ENCODE measurements at regions not wholly inside any gene's neighbourhood (a gene's known extent, or its start where the extent isn't known, plus 50 kb on each side); places are given as distances from the start of the nearest gene placed in this dataset.

GRCh38 chr5:61919920-61920319, 386.1 kb upstream of the KIF2A start:
- H3K4me1 Mint-ChIP-seq: no peaks in the 10 kb centered on the region
- H3K9me3 Mint-ChIP-seq: peaks cover 0 to 5% (median 0%) of the 10 kb centered on the region in 7 donors
- H3K36me3 Mint-ChIP-seq: no peaks in the 10 kb centered on the region
- H3K27ac Mint-ChIP-seq: no peak overlapping the region
- no peak overlapping the region for H3K4me3 Mint-ChIP-seq
- DNase-seq (no peak), ATAC-seq (ENCODE audit: low read depth in 2 of 2) (no peak)
- peaks cover 0 to 8% (median 8%) of the 10 kb centered on the region in 3 donors for H3K27me3 Mint-ChIP-seq

- H3K27me3 Mint-ChIP-seq: peaks cover 0 to 24% (median 8%) of the 10 kb centered on the region in 3 donors
- no peaks in the 10 kb centered on the region for H3K36me3 Mint-ChIP-seq
- DNase-seq (no peak), ATAC-seq (ENCODE audit: low read depth in 2 of 2) (no peak)
- H3K4me1 Mint-ChIP-seq: no peaks in the 10 kb centered on the region
- no peak overlapping the region for H3K4me3 Mint-ChIP-seq
- no peak overlapping the region for H3K27ac Mint-ChIP-seq
- peaks cover 0 to 11% (median 0%) of the 10 kb centered on the region in 7 donors for H3K9me3 Mint-ChIP-seq
These were observed 381.8 kb upstream of the KIF2A start for GRCh38 chr5:61924251-61924650.

GRCh38 chr5:61926911-61927310, 379.1 kb upstream of the KIF2A start:
- H3K4me1 Mint-ChIP-seq: no peaks in the 10 kb centered on the region
- no peak overlapping the region for H3K4me3 Mint-ChIP-seq
- H3K9me3 Mint-ChIP-seq: peaks cover 0 to 11% (median 0%) of the 10 kb centered on the region in 7 donors
- no peak for DNase-seq
- H3K27ac Mint-ChIP-seq: no peak overlapping the region
- H3K36me3 Mint-ChIP-seq: no peaks in the 10 kb centered on the region
- ATAC-seq (ENCODE audit: low read depth in 2 of 2): no peak
- peaks cover 0 to 18% (median 8%) of the 10 kb centered on the region in 3 donors for H3K27me3 Mint-ChIP-seq

- peaks cover 0 to 2% (median 0%) of the 10 kb centered on the region in 7 donors for H3K9me3 Mint-ChIP-seq
- no peaks in the 10 kb centered on the region for H3K36me3 Mint-ChIP-seq
- ATAC-seq (ENCODE audit: low read depth in 2 of 2) (no peak), DNase-seq (no peak)
- peaks cover 0 to 3% (median 3%) of the 10 kb centered on the region in 3 donors for H3K27me3 Mint-ChIP-seq
- H3K4me1 Mint-ChIP-seq: no peaks in the 10 kb centered on the region
- no peak overlapping the region for H3K4me3 Mint-ChIP-seq
- no peak overlapping the region for H3K27ac Mint-ChIP-seq
These were observed 374.8 kb upstream of the KIF2A start for GRCh38 chr5:61931236-61931635.

- no peaks in the 10 kb centered on the region for H3K36me3 Mint-ChIP-seq
- H3K27me3 Mint-ChIP-seq: peaks cover 0 to 3% (median 0%) of the 10 kb centered on the region in 3 donors
- H3K9me3 Mint-ChIP-seq: no peaks in the 10 kb centered on the region
- no peaks in the 10 kb centered on the region for H3K4me1 Mint-ChIP-seq
- ATAC-seq (ENCODE audit: low read depth in 2 of 2) (no peak), DNase-seq (no peak)
- H3K4me3 Mint-ChIP-seq: no peak overlapping the region
- no peak overlapping the region for H3K27ac Mint-ChIP-seq
These were observed 372.0 kb upstream of the KIF2A start for GRCh38 chr5:61933787-61934626.

- no peak for ATAC-seq (ENCODE audit: low read depth in 2 of 2)
- Mint-ChIP-seq H3K9me3 (no peaks in the 10 kb centered on the region), H3K36me3 (no peaks in the 10 kb centered on the region), H3K4me1 (no peaks in the 10 kb centered on the region), H3K4me3 (no peak overlapping the region), H3K27me3 (peaks cover 4 to 12% (median 5%) of the 10 kb centered on the region in 3 donors), H3K27ac (no peak overlapping the region)
- no peak for DNase-seq
These were observed 364.4 kb upstream of the KIF2A start for GRCh38 chr5:61941637-61942036.

- H3K27me3 Mint-ChIP-seq: peaks cover 4 to 12% (median 5%) of the 10 kb centered on the region in 3 donors
- no peak overlapping the region for H3K27ac Mint-ChIP-seq
- ATAC-seq (ENCODE audit: low read depth in 2 of 2) (no peak), DNase-seq (no peak)
- no peaks in the 10 kb centered on the region for H3K4me1 Mint-ChIP-seq
- no peaks in the 10 kb centered on the region for H3K36me3 Mint-ChIP-seq
- no peak overlapping the region for H3K4me3 Mint-ChIP-seq
- H3K9me3 Mint-ChIP-seq: no peaks in the 10 kb centered on the region
These were observed 363.4 kb upstream of the KIF2A start for GRCh38 chr5:61942462-61943049.

GRCh38 chr5:61943713-61944112, 362.3 kb upstream of the KIF2A start:
- Mint-ChIP-seq H3K4me1 (no peaks in the 10 kb centered on the region), H3K27ac (no peak overlapping the region), H3K36me3 (no peaks in the 10 kb centered on the region), H3K4me3 (no peak overlapping the region), H3K9me3 (no peaks in the 10 kb centered on the region), H3K27me3 (peaks cover 4 to 12% (median 5%) of the 10 kb centered on the region in 3 donors)
- no peak for DNase-seq
- ATAC-seq (ENCODE audit: low read depth in 2 of 2): no peak

- H3K27ac Mint-ChIP-seq: no peak overlapping the region
- H3K4me3 Mint-ChIP-seq: no peak overlapping the region
- no peak for ATAC-seq (ENCODE audit: low read depth in 2 of 2)
- peaks cover 0 to 5% (median 0%) of the 10 kb centered on the region in 3 donors for H3K27me3 Mint-ChIP-seq
- no peaks in the 10 kb centered on the region for H3K4me1 Mint-ChIP-seq
- peaks cover 0 to 6% (median 0%) of the 10 kb centered on the region in 7 donors for H3K9me3 Mint-ChIP-seq
- no peaks in the 10 kb centered on the region for H3K36me3 Mint-ChIP-seq
- no peak for DNase-seq
These were observed 357.9 kb upstream of the KIF2A start for GRCh38 chr5:61948151-61948550.

- Mint-ChIP-seq H3K27me3 (peaks cover 0 to 5% (median 0%) of the 10 kb centered on the region in 3 donors), H3K4me3 (no peak overlapping the region), H3K9me3 (peaks cover 0 to 6% (median 0%) of the 10 kb centered on the region in 7 donors), H3K27ac (no peak overlapping the region), H3K36me3 (no peaks in the 10 kb centered on the region), H3K4me1 (no peaks in the 10 kb centered on the region)
- DNase-seq: no peak
- ATAC-seq (ENCODE audit: low read depth in 2 of 2): no peak
These were observed 356.8 kb upstream of the KIF2A start for GRCh38 chr5:61949054-61949678.

GRCh38 chr5:61949679-61950435, 356.1 kb upstream of the KIF2A start:
- Mint-ChIP-seq H3K9me3 (peaks cover 0 to 6% (median 0%) of the 10 kb centered on the region in 7 donors), H3K4me1 (no peaks in the 10 kb centered on the region), H3K36me3 (no peaks in the 10 kb centered on the region), H3K27ac (no peak overlapping the region), H3K27me3 (peaks cover 0 to 5% (median 0%) of the 10 kb centered on the region in 3 donors), H3K4me3 (no peak overlapping the region)
- ATAC-seq (ENCODE audit: low read depth in 2 of 2) (no peak), DNase-seq (no peak)

GRCh38 chr5:61951295-61951694, 354.7 kb upstream of the KIF2A start:
- Mint-ChIP-seq H3K36me3 (no peaks in the 10 kb centered on the region), H3K27me3 (no peaks in the 10 kb centered on the region), H3K4me1 (no peaks in the 10 kb centered on the region), H3K9me3 (peaks cover 0 to 6% (median 0%) of the 10 kb centered on the region in 7 donors), H3K4me3 (no peak overlapping the region), H3K27ac (peak overlapping the region in 2 of 6 donors; percentile 6 to 34)
- no peak for ATAC-seq (ENCODE audit: low read depth in 2 of 2)
- DNase-seq: no peak

GRCh38 chr5:61953913-61954312, 352.1 kb upstream of the KIF2A start:
- ATAC-seq (ENCODE audit: low read depth in 2 of 2): no peak
- H3K9me3 Mint-ChIP-seq: peaks cover 0 to 4% (median 0%) of the 10 kb centered on the region in 7 donors
- no peaks in the 10 kb centered on the region for H3K27me3 Mint-ChIP-seq
- no peak overlapping the region for H3K4me3 Mint-ChIP-seq
- no peak for DNase-seq
- no peaks in the 10 kb centered on the region for H3K4me1 Mint-ChIP-seq
- H3K36me3 Mint-ChIP-seq: no peaks in the 10 kb centered on the region
- H3K27ac Mint-ChIP-seq: peak overlapping the region in 1 of 6 donors; percentile 31

All from naive B cell (primary cell).